ENCODE measurements at regions not wholly inside any gene's neighbourhood (a gene's known extent, or its start where the extent isn't known, plus 50 kb on each side); places are given as distances from the start of the nearest gene placed in this dataset.

- TF ChIP-seq, protein P1, sequence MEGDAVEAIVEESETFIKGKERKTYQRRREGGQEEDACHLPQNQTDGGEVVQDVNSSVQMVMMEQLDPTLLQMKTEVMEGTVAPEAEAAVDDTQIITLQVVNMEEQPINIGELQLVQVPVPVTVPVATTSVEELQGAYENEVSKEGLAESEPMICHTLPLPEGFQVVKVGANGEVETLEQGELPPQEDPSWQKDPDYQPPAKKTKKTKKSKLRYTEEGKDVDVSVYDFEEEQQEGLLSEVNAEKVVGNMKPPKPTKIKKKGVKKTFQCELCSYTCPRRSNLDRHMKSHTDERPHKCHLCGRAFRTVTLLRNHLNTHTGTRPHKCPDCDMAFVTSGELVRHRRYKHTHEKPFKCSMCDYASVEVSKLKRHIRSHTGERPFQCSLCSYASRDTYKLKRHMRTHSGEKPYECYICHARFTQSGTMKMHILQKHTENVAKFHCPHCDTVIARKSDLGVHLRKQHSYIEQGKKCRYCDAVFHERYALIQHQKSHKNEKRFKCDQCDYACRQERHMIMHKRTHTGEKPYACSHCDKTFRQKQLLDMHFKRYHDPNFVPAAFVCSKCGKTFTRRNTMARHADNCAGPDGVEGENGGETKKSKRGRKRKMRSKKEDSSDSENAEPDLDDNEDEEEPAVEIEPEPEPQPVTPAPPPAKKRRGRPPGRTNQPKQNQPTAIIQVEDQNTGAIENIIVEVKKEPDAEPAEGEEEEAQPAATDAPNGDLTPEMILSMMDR (IDR thresholded peaks at IDR 0.05; ENCODE audit: poor library complexity, severe bottlenecking), result no peak
- TF ChIP-seq RAD21 (conservative IDR thresholded peaks at IDR 0.05), result no peak
- TF ChIP-seq EP300 (conservative IDR thresholded peaks at IDR 0.05; ENCODE audit: poor library complexity, severe bottlenecking), result no peak
- no peak for TF ChIP-seq POLR2AphosphoS5 (IDR thresholded peaks at IDR 0.05)
- TF ChIP-seq TAF1 (IDR thresholded peaks at IDR 0.05; ENCODE audit: low read depth), result no peak
- TF ChIP-seq EZH2 (IDR thresholded peaks at IDR 0.05; ENCODE audit: borderline replicate concordance, insufficient read depth, low read length, poor library complexity, severe bottlenecking), result no peak
Observed at GRCh38 chr4:155597933-155598451, 68.7 kb upstream of the GUCY1A1 start.

All from neural cell (in vitro differentiated cells).